ENCODE measurements at regions not wholly inside any gene's neighbourhood (a gene's known extent, or its start where the extent isn't known, plus 50 kb on each side); places are given as distances from the start of the nearest gene placed in this dataset.

DNA sequence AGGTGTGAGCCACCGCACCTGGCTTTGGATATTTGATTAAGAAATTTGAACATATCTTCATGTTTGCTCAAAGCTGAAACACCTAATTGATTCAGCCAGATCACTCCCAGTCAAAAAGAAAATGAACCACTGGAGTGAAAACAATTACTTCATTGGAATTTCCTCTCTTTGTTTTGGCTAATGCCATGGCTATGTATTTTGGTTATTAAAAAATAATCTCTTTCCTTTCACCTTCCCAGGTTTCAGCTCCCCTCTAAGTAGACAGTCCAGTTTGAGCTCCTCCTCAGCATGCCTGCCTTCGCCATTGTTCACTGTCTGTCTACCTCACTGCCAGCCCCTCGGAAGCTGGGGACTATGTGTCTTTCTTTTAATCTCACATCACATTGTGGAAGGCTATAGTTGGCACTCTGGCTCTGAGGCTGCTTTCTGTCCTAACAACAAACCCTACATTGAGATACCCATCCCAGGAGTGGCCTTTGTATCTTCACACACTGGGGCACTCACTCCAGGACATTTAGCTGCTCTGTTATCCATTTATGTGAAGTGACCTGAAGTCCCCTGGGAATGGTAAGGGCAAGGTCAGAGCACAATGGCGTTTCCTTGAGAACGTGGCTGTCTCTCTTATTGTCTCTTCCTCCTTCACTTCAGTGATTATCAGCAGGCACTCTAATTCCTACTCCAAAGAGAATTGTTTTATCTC, 764.0 kb upstream of the CITED2 start:
- no peak for DNase-seq (ENCODE audit: low read depth)
- TF ChIP-seq, protein P1, sequence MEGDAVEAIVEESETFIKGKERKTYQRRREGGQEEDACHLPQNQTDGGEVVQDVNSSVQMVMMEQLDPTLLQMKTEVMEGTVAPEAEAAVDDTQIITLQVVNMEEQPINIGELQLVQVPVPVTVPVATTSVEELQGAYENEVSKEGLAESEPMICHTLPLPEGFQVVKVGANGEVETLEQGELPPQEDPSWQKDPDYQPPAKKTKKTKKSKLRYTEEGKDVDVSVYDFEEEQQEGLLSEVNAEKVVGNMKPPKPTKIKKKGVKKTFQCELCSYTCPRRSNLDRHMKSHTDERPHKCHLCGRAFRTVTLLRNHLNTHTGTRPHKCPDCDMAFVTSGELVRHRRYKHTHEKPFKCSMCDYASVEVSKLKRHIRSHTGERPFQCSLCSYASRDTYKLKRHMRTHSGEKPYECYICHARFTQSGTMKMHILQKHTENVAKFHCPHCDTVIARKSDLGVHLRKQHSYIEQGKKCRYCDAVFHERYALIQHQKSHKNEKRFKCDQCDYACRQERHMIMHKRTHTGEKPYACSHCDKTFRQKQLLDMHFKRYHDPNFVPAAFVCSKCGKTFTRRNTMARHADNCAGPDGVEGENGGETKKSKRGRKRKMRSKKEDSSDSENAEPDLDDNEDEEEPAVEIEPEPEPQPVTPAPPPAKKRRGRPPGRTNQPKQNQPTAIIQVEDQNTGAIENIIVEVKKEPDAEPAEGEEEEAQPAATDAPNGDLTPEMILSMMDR (IDR thresholded peaks at IDR 0.05; ENCODE audit: insufficient read depth, low read depth, low read length, missing control alignments) = no peak
- no peak overlapping the region for H3K4me3 ChIP-seq (ENCODE audit: low read depth, low read length)

DNA sequence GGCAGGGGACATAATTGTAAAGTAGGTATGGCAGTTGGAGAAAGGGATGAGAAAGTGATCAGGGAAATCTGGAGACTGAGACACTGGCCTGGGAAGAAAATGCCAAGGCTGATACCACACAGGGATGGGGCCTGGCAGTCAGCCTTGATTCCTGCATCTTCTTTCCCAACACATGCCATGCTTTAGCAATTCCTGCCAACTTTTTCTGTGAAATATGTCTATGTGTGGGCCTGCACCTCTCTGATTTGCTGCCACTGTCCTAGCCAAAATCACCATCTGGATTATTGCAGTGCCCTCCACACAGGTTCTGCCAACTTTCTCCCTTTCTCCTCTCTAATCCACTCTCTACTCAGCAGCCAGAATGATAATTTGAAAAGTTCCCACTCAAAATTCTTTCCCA, 759.8 kb upstream of the CITED2 start:
- DNase-seq (ENCODE audit: low read depth) = no peak

DNA sequence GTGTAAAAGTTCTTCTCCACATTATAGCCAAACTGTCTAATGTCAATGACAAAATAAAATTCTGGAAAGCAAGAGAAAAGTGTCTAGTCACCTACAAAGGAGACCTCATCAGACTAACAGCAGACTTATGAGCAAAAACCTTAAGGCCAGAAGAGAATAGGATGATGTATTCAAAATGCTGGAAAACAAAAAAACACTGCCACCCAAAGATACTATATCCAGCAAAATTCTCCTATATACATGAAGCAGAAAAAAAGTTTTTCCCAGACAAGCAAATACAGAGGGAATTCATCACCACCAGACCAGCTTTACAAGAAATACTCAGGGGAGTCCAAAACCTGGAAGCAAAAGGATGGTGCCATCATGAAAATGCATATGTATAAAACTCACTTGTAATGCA, 755.6 kb upstream of the CITED2 start:
- H3K4me3 ChIP-seq (ENCODE audit: low read depth, low read length) = no peak overlapping the region
- DNase-seq (ENCODE audit: low read depth) = no peak
- TF ChIP-seq, protein P1 (IDR thresholded peaks at IDR 0.05; ENCODE audit: insufficient read depth, low read depth, low read length, missing control alignments) = no peak

More for the DNA sequence above, 759.8 kb upstream of the CITED2 start:
- no peak overlapping the region for H3K4me3 ChIP-seq (ENCODE audit: low read depth, low read length)
- TF ChIP-seq, protein P1 (IDR thresholded peaks at IDR 0.05; ENCODE audit: insufficient read depth, low read depth, low read length, missing control alignments) = no peak

DNA sequence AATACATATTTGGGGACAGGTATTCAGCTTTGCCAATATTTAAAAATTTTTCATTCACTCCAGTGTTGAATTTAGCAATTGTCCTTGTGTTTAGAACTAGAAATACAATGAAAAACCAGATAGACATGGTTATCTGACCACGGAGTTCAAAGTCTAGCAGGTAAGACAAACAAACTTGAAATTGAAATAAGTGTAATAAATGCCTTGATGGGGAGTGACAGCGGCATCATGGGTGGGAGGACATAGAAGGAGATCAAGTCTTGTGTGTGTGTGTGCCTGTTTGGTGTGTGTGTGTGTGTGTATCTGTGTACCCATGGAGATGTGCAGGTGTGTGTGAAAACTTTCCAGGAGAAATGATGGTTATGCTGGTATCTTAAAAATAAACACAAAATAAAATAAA, 750.0 kb upstream of the CITED2 start:
- no peak for DNase-seq (ENCODE audit: low read depth)
- H3K4me3 ChIP-seq (ENCODE audit: low read depth, low read length) = no peak overlapping the region
- TF ChIP-seq, protein P1 (IDR thresholded peaks at IDR 0.05; ENCODE audit: insufficient read depth, low read depth, low read length, missing control alignments) = no peak

DNA sequence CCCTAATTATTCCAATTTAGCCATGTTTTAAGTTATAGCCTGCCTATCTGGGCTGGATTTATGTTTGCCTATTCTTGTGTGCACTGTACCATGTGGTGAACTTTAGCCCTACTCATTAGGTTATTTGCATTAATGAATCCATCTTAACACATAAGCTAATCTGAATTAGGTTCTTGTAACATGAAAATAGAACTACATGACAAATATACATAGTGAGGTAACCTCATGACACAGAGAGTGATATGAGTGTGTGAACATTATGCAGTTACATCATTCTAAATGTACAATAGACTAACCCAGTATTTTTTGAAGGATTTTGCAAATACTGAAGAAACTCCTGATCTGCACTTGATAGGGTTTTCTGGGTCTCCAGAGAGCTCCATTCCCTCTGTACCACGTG, 733.7 kb upstream of the CITED2 start:
- H3K4me3 ChIP-seq (ENCODE audit: low read depth, low read length) = no peak overlapping the region
- no peak for DNase-seq (ENCODE audit: low read depth)
- TF ChIP-seq, protein P1 (IDR thresholded peaks at IDR 0.05; ENCODE audit: insufficient read depth, low read depth, low read length, missing control alignments) = no peak

DNA sequence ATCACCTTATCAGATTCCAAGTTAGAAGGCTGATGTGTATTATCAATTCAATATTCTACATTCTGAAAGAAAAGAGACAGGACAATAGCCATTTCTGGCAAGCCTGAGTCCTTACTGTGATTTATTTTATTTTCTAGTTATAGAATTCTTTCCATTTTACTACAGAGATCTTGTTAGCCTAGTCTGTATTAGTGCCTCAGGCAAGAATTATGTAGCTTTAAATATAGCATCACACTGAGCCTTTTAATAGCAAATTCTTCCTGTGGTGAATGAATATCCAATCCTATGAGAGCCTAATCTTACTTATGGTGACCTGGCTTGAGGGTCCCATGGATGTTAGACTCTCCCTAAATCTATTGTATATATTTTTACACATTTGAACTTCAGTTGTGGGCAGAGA, 732.8 kb upstream of the CITED2 start:
- TF ChIP-seq, protein P1 (IDR thresholded peaks at IDR 0.05; ENCODE audit: insufficient read depth, low read depth, low read length, missing control alignments) = no peak
- no peak for DNase-seq (ENCODE audit: low read depth)
- H3K4me3 ChIP-seq (ENCODE audit: low read depth, low read length) = no peak overlapping the region

DNA sequence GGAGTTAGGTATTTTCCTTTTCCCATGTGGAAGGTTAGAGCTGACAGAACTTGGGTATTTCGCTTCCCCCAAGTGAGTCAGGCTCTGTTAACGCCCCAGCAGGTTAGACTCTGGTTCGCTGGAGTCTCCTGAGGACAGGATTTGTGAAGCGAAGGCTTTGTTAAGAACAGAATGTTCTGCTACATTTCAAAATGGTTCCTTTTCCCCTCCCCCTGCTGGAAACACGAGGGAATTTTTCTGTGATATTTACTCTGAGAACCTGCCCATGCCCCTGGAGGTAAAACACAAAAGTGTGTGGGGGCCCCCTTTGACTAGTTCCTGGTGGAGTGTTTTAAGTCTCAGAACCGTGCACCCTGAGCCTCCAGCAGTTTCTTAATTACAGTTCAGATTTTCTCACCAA, 731.4 kb upstream of the CITED2 start:
- H3K4me3 ChIP-seq (ENCODE audit: low read depth, low read length) = no peak overlapping the region
- TF ChIP-seq, protein P1 (IDR thresholded peaks at IDR 0.05; ENCODE audit: insufficient read depth, low read depth, low read length, missing control alignments) = peak; percentile 14
- peak; percentile 13 for DNase-seq (ENCODE audit: low read depth)

Data from GM12865 (cell line).